ENCODE measurements at regions not wholly inside any gene's neighbourhood (a gene's known extent, or its start where the extent isn't known, plus 50 kb on each side); places are given as distances from the start of the nearest gene placed in this dataset.

- TF ChIP-seq POLR2AphosphoS5 (IDR thresholded peaks at IDR 0.05) (no peak), CTCF (IDR thresholded peaks at IDR 0.05) (no peak), POLR2A (IDR thresholded peaks at IDR 0.05) (no peak)
Measured at GRCh38 chr21:15152591-15152990, 87.8 kb upstream of the NRIP1 start.
